ENCODE measurements at regions not wholly inside any gene's neighbourhood (a gene's known extent, or its start where the extent isn't known, plus 50 kb on each side); places are given as distances from the start of the nearest gene placed in this dataset.

DNA sequence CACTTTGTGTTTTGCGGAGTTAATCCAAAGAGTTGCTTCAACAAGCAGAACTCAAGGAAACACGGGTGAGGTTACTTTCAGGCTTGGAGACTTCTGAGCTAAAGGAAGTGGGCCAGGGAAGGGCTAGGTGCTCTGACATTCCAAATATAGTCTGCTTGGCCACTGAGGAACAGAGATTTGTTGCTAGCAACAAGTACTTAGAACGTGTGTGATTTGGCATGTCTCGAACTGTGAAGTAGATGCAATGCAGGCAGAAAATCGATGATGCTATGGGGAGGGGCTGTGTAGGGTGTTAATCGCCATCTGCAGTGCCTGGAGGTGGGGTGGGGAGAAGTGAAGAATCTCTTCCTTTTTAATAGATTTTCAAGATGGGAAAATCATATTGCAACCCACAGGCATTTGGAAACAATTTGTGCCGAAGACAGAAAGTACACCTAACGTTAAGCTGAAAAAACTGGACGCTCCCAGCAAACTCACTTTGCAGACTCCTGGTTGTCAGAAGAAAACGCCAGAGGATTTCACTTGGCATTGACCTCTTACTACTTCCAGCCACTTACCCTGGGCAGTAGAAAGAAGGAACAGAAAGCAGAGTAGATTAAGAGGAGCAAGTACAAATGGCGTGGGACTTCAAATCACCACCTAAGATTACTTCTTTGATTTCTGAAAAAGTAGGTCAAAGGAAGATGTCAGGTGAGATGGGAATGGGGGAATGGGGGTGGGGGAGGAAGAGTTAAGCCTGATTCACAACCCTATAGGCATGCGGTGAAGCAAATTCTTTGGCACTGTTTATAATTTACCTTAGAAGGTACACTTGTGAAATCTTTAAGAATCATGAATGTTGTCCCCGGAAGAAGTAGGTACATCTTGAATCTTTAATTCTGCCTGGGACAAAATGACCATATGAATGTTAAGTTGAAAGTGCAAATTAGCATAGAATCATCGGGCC lies 314.1 kb downstream of the CD83 start:
- no peak for DNase-seq (ENCODE audit: low read depth in 2 of 2)

DNA sequence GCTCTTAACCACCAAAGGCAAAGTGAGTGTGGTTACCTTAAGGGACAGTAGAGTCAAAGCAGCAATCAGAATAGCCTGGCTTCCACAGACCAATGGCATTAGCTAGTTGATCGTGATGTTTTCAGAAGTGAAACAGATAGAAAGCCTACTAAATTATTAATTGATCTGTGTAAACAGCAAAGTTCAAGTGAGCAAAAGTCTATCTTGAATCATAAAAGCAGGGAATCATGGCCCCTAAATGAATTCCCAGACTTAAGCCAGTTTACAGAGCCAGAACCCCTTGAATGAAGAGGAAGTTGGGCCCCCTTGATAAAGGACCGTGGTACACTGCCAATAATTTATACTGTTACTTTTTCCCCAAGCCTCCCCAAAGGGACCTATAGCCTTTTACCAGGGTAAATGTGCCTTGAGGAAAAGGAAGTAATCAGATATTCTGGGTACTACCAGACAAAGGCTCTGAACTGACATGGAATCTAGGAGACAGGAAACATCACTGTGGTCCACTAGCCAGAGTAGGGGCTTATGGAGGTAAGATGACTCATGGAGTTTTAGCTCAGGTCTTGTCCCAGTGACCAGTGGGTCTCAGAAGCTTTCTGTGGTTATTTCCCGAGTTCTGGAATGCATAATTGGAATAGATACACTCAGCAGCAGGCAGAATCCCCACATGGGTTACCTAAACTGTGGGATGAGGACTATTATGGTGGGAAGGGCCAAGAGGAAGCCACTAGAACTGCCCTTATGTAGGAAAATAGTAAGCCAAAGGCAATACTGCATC lies 317.5 kb downstream of the CD83 start:
- no peak for DNase-seq (ENCODE audit: low read depth in 2 of 2)

DNA sequence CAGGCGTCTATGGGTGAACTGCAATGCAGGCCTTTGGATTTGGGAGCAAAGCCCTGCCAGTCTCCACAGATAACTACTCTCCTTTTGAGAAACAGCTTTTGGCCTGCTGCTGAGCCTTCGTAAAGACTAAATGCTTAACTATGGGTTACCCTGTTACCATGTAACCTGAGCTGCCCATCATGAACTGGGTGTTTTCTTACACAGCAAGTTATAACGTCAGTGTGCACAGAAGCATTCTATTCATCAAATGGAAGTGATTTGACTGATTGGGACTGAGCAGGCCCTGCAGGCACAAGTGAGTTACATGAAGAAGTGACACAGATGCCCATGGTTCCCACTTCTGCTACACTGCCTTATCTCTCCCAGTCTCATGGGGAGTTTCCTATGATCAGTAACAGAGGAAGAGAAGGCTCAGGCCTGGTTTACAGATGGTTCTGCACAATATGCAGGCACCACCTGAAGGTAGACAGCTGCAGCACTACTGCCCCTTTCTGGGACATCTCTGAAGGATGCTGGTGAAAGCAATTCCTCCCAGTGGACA lies 319.1 kb downstream of the CD83 start:
- no peak for DNase-seq (ENCODE audit: low read depth in 2 of 2)

DNA sequence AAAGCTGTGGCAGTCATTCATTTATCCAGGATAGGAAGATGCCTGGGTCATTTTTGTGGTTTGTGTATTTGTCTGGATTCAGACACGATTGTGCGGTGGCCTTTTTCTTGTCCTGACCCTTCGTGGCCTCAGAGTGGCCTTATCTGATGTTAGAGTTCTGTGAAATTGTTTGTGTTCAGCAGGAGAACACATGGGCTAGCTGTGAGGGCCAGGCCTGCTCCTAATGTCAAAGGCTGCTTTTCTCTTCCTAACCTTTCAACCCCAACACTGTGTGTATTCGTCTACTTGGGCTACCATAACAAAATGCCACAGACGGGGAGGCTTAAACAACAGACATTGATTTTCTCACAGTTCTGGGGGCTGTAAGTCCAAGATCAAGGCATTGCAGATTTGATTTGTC lies 321.8 kb downstream of the CD83 start:
- DNase-seq (ENCODE audit: low read depth in 2 of 2): no peak

DNA sequence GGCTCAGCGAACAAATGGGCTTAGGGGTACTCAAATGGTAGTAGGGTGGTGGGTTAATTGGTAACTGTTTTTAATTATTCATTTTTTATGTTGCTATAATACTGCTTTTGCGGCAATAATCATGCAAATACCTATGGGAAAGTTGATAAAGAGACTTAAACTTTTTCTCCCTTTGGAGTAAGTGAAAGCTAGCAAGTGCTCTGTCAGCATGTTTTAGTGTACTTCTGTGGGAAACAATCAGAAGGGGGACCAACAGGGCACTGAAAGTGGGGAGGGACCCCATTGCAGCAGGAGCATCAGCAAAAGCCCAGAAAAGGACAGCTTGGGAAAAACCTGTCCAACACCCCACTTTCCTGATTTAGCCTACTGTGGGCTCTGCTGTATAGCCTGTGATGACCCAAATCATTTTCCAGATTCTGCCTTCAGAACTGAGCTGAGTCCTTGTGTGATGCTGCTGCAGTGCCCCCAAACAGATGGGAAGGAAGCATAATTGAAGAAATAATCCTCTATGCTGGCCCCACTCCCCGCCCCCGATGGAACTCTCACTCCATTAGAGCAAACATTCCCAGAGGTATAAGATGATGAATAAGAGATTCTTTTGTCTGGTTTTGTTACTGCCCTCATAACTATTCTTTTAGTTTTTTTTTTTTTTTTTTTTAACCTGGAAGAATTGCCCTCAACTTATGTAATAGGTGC lies 322.8 kb downstream of the CD83 start:
- DNase-seq (ENCODE audit: low read depth in 2 of 2): no peak

DNA sequence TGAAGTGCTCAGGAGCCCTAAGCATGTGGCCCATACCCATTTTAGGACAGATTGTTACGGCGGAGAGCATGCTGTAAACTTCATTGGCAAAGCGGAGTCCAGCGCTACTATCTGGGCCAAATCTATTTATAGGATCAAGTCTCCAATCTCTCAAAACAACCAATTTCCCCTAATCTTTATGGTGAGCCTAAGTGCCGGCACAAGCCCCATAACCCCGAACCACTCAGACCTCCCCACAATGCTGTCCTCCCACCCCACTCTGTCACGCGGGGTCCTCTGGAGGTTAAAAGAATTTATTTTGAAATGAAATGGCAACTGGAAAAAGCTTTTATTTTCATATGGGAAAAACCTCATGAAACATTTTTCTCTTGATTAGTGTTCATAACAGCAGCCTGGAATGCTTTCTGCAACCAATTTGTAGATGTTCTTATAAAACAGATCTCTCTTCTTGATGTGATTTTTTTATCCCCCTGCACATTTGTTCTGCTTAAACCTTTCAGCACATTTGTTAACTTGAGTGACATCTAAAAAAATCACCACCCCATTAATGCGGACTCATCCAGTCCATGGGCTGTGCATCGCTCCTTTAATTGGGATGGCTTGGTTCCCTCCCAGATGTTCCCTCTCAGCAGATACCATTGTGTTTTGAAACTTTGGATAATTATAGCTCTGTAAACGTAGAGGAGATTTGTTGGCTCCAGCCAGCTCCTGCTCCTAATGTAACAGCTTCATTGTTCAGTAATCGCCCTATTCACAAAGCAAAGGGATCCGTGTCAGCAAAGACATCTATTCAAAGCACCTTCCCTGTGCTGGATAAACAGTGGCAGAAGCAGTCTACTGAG lies 323.6 kb downstream of the CD83 start:
- no peak for DNase-seq (ENCODE audit: low read depth in 2 of 2)

DNA sequence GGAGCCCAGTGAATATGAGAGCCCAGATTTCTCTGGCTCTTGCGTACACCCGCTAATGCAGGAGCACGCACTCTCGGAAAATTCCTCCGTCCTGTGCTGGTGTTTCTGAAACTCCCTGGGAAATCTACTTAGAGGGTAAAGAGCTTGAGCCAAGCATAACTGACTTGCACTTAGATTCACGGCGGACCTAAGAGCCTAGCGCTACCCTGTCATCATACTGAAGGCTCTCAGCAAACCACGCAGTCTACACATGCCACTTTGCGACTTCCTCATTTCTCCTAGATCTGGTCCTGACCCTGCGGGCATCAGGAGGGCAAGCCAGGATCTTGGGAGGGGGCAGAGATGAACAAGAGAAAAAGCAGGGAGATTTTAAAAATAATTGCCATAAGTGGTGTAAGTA lies 324.7 kb downstream of the CD83 start:
- no peak for DNase-seq (ENCODE audit: low read depth in 2 of 2)

DNA sequence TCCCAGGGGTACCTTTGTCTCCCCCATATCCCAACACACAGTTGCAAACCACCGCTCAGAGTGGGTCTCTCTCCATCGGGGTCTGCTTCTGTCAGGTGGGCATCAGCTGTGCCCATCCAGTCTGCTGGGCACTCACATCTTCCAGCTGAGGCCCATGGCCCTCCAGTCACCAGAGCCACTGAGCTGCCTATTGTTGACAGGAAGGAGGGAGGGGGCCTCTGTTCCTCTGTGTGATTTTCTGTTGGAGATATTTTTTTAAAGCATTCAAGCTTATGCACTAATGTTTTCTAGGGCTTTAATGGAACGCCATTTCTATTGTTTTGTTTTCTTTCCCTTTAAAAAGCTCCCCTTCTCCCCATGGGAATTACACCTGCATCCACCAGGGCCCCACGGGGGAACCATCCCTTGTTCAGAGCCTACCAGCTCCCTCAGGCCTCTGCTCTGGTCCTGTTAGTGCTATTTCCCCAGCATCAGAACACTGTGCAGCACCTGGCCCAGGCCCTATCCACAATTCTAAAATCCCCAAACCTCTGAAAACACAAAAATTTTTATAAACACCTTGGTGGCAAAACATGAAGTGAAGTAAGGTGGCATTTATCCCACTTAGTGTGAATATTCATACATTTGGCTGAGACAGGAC lies 326.2 kb downstream of the CD83 start:
- no peak for DNase-seq (ENCODE audit: low read depth in 2 of 2)

DNA sequence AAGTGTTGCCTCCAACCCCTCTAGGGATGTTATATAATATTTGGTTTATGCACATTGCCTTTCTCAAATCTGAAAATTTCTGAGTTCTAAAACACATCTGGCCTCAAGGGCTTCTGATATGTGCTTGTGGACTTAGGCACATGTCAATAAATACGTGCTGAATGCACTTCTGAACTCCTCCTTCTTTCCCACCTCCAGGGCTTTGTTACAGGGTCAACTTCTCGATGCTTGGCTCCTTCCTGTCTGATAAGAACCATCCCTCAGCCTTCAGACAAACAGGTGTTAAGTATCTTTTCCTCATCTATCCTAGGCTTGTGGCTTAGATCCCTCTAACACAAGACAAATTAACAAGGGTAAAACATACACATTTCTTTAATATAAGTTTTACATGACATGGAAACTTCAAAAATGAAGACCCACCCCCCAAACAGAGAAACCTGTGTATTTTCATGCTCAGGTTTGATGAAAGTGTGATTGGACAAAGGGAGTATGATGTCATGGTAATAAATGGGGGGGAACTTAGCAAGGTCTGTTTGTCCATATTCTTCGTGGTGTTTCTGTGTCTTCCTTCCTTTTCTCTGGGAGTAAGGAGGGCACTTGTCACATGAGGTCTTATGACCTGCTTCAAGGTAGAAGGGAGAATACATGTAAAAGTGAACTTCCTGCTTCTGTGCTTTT lies 326.9 kb downstream of the CD83 start:
- DNase-seq (ENCODE audit: low read depth in 2 of 2): no peak

DNA sequence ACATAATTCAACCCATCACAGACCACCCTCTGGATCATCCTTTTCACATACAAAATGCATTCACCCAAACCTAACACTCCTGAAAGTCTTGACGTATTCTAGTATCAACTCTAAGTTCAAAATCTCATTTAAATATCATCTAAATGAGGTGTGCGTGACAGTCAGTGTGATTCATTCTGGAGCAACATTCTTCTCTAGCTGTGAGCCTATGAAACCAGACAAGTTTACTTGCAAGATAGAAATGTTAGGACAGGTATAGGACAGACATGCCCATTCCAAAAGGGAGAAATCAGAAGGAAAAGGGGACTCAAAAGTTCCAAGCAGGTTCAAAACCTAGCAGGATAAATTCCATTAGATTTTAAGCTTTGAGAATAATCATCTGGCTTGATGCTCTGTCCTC lies 329.7 kb downstream of the CD83 start:
- DNase-seq (ENCODE audit: low read depth in 2 of 2): no peak

DNA sequence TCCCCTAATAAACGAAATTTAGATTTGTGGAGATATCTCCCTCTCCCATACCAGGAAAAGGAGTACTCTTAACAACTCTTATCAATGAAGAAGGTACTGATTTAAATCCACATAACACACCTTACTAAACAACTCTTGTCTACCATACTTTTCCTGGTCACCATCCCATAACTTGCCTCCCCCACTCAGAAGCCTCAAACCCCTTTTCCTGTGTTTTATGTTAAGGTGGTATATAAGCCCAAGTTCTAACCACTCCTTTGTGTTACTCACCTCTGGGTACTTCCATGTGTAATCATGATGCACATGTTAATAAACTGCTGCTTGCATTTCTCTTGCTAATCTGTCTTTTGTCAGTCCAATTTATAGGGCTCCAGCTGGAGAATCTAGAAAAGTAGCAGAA lies 330.7 kb downstream of the CD83 start:
- DNase-seq (ENCODE audit: low read depth in 2 of 2): no peak

DNA sequence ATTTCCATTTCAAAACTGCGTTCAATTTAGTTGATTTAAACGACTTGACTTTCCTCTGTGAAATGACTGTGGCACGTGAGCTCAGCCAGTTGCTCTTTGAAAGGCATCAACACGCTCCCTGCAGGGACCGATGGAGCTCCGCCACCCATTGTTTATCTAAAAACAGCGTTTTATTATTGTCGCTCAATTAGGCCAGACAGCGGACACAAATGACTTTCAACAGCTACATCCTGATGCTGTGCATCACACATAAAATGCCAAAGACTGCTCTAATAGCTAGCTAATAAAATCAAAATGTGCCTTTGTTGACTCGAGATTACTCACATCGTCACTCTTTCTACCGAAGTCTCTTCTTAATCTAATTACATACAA lies 332.5 kb downstream of the CD83 start:
- no peak for DNase-seq (ENCODE audit: low read depth in 2 of 2)

DNA sequence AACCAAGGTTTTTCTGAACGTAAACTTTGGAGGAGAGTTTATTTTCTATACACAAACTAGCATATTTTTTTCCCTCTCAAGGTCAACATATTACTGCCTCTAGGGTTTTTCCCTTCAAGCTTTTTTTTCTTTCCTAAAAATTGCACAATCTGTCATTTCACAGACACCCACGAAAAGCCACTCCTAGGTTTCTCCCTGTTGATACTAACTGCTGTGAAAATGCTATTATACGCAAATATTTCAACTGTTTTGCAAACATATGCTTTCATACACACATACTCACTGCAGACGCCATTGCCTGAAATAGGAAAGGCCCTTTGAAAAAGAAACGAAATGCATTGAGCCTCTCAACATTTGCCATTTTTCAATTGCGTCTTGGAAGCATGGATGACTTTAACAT lies 333.0 kb downstream of the CD83 start:
- DNase-seq (ENCODE audit: low read depth in 2 of 2): no peak

DNA sequence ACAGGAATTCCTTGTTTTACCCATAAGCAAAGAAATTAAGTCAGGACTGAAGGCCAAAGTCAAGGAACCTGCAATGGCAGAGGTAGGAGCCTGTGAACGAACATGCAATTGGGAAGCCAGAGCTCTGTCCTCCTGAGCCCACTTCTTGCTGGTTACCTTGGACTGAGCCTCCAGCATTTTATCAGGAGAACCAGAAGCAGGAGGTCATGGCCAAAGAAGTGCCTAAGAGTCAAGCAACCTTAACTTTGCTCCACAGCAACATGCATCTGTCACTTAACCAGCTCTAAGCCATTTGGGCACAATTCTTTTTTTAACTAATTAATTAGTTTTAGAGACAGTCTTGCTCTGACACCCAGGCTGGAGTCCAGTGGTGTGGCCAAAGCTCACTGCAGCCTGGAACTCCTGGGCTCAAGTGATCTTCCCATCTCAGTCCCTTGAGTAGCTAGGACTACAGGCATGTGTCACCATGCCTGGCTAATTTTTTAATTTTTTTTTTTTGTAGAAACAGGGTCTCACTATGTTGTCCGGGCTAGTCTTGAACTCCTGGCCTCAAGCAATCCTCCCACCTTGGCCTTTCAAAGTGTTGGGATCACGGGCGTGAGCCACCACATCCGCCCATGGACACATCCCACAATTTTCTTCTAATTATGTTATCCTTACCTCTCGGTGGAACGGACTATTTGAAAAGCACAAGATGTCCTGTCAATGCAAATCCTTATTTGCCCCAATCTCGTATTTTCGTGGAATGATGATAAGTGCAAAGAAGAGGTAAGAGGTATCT lies 334.2 kb downstream of the CD83 start:
- no peak for DNase-seq (ENCODE audit: low read depth in 2 of 2)

DNA sequence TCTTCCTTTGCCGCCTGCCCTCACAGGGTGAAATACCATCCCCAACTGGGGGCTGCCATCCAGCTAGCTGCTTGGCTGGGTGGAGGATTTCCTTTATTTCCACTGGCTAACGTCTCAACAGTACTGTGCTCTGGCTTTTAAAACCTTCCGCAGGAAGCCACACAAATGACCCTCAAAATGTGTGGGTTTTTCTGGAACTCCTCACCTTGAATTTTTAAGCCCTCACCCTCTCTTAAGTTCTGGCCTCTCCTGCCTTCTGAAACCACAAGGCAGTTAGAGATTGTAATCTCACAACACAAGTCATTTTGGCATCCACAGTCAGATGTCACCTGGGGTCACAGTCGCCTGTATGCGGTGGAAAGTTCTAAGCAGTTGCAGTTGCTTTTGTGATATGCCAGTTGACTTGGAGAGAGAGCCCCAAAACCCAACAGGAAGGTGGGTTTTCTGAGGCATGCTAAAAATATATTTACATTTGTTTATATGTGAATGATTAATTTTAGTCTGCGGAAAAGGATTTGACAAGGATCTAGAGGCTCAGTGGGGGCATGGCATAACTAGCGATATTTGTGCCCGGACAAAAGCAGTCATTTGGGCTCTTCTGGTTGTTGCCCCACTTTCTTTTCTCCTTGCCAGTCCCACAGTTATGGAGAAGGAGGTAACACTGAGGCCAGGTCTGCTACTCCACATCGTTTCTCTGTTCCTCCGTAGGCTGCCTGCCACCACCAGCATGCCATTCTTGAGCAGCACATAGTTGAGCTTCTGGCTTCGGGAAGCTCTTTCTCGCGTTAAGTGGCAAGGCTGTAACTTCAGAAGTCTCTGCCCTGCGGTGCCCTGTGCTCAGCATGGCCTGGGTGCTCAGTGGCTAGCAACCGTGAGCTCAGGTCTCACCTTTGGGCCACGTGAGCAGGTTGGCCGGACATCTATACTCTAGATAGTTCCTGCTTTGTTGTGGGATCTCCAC lies 335.3 kb downstream of the CD83 start:
- peak; percentile 62 to 70 for DNase-seq (ENCODE audit: low read depth in 2 of 2)

DNA sequence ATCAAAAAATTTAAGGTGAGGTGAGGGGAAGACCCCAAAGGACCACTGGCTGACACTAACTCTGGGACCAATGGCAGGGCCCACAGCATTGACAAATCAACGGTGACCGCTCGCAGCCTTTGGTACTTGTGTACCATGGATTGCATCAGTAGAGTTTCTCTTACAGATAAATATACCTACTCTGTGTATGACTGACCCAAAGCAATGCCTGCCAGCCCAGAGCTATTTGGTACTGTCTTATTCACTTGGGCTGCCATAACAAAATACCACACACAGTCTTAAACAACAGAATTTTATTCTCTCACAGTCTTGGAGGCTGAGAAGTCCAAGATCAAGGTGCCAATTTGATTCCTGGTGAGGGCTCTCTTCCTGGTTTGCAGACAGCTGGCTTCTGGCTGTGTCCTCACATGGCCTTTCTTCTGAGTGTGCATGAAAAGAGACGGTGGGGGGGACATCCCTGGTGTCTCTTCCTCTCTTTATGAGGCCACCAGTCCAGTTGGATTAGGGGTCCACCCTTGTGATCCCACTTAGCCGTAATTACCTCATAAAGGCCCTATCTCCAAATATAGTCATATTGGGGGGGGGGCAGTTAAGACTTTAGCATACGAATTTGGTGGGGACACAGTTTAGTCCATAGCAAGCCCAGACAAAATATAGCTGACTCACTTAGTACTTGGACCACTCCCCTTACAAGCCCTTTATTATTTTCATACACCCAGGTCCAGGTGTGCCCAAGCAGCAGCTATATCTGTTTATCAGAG lies 336.3 kb downstream of the CD83 start:
- no peak for DNase-seq (ENCODE audit: low read depth in 2 of 2)

DNA sequence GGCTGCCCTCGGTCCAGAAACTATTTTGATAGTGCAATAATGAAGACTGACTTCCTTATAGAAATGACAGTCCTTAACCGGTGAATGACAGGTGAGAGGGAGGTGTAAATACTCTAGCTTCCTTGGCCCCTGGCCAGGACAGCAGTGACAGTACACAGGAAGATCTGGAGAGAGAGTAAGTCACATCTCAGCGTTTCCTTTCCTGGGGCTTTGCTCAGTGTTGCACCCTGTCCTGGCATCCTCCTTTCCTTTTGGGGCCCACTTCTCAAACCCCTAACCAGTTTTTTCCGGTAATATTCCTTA lies 336.9 kb downstream of the CD83 start:
- no peak for DNase-seq (ENCODE audit: low read depth in 2 of 2)

DNA sequence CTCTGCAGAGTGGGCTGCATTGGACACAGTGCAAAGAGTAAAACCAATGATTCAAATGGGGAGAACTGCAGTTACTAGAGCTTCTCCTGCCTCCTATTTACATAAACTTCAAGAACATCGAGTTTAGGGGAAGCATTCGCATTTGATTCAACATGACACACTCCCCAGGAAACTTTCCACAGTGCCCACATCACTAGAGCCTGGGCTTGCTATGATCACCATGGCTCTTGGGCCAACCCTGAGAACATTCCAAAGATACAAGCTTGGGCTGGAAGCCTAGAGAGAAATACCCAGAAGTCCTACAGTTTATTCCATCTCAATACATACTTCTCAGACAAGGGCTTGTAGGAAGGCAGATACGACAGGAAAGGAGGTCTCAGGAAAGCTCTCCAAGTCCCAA lies 337.9 kb downstream of the CD83 start:
- DNase-seq (ENCODE audit: low read depth in 2 of 2): no peak

Measured in stimulated activated CD8-positive, alpha-beta memory T cell treated with anti-CD3 and anti-CD28 coated beads, Interleukin-15, amount 100 ng/mL, for 48 hours (primary cell).